CD4-positive, alpha-beta T cell treated with Interleukin-15 for 1 hour (primary cell): ENCODE measurements at regions not wholly inside any gene's neighbourhood (a gene's known extent, or its start where the extent isn't known, plus 50 kb on each side); places are given as distances from the start of the nearest gene placed in this dataset.
A peak's percentile ranks its signal among the peaks of the same experiment; 100 is the strongest.
"Not testable (repeated sequence)": the region's sequence is repeated elsewhere in the genome, so short reads cannot be mapped to it uniquely, and the experiment has no call there.

ENCODE experiments used
- DNase-seq: peaks from one replicate; pipeline ENCODE4 v3.0.0-alpha.2; 2020

DNA sequence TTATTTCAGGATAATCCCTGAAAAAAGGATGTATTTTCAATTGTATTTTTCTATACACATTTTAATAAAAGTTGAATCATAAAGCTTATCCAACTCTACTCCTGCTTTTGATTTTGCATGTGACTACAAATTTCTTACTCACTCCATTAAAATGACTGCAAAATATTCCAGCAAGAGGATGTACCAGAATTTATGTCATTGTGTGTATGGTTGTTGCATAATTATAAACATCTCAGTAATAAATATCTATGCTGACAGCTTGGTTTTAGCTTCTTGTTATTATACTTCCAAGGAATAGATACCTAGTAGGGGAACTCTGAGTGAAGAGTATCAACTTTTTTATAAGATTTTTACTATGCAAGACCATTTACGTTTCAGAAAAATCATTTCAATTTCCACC is 463.2 kb upstream of the RUNX1 start:
- DNase-seq = no peak

DNA sequence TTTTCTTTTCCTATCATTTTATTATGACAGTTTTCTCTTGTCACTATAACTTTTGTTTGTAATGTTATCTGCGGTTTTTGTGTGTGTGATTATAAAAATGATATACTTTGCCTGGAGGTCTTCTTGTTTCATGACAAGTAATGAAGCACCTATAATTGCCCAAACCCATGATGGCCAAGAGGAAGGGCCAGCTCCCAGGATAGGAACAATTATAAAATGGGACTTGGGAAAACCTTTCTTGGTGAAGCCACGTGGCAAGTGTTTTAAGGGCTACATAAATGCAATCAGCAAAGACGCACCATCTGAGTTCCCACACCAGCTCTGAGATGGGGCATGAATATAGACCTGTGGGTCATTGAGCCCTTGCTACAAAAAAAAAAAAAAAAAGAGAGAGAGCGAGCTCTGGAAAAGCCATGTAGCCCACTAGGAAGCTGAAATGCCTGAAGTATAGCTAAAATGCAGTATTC is 462.6 kb upstream of the RUNX1 start:
- DNase-seq = no peak

DNA sequence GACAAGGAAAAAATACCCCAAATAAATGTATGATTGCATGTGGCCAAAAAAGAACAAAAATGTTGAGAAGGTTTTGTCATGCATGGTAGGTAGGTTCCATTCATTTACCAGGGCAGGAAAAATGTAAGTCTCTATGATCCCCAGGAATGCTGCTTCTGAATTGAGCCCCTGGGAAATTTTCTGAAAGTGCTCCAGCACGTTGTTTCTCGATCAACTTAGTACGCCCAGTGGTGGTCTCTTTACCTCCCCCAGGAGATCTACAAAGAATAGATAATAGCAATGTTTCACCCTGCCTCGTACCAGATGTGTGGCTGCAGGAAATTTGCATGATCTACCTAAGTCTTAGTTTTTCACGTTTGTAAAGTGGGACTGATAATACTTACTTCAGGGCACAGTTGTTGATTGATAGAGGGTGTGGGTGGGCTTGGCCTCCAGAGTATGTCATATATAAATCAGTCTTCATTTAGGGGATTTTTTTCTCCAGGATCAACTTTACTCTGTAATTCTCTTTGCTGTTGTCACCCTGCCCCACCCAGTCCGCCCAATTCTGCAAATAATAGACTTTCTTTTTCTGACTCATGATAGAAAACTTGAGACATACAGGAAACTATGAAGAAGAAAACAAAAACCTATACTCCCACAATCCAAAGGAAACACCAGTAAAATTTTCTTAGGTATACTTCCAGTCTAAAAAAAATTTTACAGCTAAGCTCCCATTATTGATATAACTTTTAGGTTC is 462.0 kb upstream of the RUNX1 start:
- no peak for DNase-seq

DNA sequence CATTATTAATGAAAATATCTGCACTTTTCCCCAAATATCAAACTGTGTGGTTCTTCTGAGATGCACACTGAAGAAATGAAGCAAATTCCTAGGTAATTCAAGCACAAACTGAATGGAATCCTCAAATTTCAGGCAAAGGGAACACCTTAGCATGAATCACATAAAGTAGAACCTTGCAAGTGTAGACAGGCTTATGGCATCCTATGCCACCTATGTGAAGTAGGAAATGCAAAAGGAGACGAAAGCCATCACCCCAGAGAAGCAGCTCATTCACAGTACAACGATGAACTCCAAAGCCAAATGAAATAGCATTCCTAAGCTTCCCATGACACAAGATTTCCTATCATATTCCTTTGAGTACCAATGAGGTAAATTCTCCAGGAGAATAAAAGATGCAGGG is 461.2 kb upstream of the RUNX1 start:
- no peak for DNase-seq

DNA sequence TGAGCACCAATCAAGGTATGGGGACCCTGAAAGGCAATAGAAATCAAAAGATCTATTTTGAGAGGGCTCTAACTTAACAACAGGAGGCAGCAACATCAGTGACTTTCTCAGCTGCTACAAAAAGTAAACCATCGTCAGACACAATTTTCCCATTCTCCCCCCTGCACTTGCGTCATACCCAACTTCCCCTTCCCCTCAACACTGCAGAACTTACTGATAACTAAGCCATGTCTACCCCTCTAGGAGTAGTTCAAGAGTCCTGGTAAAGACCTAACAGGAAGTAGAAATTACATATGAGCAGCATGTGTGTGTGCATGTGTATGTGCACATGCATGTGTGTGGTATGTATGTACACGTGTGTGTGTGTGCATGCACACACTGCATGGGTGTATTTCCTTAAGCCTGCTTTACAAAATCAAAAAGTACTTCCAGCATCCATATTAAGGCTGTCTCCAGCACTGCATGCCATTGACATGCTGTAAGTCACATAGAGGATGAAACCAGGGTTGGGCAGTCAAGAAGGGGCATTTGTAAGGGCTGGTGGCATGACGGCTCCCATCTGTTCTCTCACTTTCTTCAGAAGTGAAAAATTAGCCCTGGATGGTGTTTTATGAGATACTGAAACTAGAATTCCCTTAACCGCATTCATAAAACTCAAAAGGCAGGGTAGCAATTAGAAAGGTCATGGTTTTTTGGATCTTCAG is 460.1 kb upstream of the RUNX1 start:
- no peak for DNase-seq

DNA sequence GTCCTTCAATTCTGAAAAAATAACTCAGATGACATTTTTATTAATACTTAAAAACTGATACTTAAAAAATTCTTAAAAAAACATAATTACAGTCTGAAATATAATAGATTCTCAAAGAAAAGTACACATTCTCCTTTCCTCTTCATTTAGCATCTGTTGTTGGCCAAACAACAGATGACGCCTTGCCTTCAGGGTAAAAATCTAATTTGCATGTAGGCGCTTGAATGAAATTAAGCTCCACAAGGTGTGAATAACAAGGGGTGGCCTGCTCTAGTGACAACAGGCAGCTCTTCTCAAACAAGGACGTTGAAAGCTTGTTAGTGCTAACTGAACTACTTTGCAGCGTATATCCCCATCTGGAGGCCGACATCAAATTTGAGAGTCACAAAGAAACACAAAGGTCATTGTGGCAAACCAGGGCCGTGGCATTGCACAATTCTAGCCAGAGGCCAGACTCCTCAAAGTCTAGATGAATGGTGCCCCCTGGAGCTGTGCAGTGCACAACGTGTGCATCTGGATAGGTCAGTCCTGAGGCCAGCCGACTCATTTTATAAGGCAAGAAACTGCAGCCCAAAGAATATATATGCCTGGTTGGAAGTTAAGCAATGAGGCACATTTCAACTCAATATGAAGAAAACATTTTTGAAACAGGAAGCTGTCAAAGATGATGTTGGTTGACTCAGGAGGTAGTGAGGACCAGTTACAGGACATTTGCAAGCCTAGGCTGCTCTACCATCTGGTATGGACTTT is 459.2 kb upstream of the RUNX1 start:
- peak; percentile 52 for DNase-seq

DNA sequence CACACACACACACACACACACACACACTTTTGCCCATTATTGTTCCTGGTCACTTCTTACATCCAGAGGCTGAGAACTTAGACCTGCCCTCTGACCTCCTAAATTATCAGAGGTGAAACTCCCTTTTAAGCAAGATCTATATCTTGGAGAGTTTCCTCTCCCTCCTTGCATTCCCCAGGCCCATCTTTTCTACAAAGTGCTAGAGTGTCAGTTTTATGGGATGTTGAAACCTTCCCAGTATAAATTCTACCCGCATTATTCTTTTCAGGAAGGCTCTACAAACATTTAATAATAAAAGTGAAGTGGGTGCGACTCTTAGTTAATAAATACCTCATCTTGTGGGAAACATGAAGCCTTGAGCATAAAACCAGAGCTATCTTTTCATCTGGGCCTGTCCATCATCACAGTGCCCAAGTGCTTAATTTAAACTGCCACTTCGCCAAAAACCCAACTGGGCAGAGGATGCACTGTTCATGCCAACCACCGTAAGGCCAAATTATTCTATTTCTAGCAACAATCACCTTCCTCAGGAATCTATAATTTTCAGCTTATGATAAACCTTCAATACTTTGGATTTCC is 458.2 kb upstream of the RUNX1 start:
- DNase-seq = no peak

DNA sequence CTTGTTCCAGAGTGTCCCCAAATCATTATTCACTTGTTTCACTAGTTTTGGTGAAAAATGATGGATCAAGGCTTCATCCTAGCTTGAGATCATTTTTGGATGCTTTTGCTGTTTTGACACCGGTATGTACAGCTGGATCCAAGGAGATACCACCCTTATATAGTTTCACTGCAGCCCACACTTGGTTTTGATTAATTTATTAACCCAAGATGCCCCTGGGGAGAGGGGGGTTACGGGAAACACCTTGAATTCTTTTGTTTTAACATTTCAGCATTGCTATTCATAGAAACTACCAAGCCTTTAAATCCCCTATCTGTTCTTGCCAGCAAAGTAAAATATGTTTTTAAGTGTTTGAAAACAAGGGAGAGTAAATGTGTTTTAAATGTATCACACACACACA is 457.7 kb upstream of the RUNX1 start:
- DNase-seq = no peak

DNA sequence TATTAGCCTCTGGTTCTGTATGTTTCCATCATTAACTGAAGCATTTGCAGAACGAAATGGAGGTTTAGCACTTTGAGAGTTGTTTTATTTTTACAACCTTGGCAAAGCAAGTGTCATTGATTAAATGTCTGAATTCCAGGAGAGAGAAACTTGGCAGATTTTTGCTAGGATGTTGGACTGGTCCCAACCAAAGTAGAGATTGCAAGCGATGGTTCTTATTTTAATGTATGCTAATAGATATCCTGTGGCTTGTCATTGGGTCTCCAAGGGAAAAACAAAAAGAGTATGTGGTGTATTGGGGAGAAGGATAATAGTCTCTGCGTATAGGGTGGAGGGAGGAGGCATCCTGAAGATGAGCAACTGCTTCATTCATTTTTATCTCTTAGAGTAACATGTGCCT is 457.2 kb upstream of the RUNX1 start:
- no peak for DNase-seq

DNA sequence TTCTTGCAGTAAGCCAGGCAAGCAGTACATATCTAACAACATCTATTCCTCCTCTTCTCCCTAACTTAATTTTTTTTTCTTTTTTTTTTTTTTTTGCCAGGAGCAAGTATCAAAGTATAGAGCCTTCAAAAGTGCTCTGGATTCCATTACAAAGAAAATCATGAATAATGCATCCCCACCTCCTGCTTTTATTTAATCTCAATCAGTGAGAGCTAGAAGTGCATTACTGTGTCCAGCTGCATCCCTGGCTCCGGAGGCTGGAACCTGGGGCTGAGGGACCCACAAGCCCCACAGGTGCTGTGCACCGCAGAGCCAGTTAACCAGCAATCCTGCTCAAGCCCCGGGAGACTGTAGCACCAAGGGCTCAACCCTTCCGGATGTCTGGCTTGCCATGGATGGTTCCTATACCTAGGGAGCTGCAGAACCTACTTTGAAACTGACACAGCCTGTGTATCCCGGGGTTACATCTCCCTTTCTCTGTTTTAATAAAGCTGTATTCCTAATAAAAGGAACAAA is 455.9 kb upstream of the RUNX1 start:
- DNase-seq = no peak

DNA sequence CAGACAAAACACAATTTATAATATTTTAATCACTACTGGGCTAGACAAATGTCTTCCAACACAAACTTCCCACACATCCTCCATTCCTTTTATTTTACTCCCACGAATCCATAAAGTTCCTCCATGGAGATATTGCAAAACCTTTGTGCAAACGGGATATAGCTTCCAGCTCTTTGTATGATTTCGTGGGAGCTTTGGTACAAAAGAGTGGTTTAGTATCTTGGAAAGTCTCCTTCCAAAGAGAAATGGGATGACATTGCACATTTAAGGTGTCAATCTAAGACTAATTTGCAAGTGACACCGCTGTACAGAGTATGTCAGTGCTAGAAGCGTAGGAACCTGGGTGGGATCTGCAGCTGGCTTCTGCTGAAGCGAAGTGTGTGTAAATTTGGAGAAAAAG is 455.2 kb upstream of the RUNX1 start:
- DNase-seq = no peak

DNA sequence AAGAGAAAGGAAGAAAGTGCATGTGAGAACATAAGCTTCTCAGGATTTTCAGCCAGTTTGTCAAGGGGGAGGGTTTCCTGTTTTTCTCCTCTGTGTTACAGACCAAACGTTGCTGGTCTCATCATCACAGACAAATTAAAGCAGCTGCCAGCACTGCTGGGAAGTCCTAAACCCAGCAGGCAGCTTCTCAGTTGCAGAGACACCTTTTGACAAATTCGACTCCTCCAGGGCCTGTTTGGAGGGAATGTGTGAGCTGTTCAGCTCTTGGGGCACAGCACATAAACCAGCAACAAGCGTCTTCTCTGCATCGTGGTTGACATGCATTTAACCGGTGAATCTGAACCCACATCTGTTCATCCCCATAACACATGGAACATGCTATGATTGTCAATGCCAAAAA is 454.6 kb upstream of the RUNX1 start:
- DNase-seq = no peak

DNA sequence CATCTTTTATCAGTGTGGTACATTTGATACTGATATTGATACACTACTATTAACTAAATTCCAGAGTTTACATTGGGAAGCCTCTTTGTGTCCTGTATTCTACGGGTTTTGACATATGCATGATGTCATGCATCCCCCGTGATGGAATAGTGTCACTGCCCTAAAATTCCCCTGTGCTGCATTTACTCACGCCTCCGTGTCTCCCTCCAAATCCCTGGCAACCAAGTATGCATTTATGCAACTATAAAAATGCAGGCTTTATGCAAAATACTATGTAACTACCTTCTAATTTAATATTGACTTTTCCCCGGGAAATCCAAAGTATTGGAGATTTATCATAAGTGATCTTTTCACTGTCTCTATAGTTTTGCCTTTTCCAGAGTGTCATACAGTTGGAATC is 453.7 kb upstream of the RUNX1 start:
- no peak for DNase-seq

DNA sequence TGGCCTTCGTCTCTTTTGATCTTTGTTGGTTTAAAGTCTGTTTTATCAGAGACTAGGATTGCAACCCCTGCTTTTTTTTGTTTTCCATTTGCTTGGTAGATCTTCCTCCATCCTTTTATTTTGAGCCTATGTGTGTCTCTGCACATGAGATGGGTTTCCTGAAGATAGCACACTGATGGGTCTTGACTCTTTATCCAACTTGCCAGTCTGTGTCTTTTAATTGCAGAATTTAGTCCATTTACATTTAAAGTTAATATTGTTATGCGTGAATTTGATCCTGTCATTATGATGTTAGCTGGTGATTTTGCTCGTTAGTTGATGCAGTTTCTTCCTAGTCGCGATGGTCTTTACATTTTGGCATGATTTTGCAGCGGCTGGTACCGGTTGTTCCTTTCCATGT is 448.4 kb upstream of the RUNX1 start:
- DNase-seq = not testable (repeated sequence)

DNA sequence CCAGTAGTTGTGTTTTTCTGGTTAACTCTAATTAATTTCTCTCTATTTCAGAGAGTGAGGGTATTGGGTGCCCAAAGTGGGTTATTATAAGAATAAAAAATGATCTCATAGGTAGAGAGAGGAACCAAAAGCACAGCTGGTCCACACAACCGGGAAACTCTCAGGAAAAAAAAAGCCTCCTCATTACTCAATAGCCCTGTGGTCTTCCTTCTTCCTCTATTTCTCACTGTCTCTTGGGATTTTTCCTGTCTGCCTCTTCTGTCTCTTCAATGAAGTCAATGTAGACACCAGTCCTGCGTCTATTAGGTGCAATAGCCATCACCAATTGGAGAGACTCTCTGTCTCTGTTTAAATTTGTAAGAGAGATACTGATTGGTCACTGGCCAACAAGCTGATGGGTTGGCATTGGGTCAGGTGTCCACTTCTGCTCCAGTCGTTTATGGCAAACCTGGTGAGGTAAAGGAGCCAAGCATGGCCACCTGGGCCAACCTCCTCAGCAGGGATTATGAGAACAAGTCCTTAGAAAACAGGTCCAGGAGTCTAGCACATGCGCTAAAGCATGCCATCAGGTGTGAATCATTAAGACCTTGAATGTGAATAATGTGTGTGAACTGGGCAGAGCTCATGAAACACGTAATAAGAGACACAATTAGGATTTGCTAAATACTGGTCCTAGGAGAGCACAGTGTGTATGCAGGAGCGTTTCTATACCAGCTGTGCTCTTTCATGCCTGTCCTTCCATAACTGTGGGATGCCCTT is 443.0 kb upstream of the RUNX1 start:
- DNase-seq = no peak

DNA sequence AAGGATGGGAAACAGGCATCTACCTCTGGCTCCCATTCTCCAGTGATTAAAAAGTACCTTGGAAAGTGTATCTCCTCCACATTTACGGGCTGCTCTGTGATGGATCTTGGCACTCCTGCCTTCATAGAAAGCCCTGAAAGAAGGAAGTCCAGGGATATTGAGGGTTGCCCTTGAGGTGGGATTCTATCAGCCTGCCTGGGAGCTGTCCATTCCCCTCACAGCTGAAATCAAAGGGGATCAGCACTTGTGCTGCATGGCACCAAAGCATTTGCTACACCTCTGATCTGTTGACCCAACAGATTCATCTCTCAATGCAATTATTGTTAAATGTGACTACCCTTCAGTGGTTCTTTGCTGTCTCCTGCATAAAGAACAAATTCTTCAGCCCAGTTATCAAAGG is 442.0 kb upstream of the RUNX1 start:
- no peak for DNase-seq

DNA sequence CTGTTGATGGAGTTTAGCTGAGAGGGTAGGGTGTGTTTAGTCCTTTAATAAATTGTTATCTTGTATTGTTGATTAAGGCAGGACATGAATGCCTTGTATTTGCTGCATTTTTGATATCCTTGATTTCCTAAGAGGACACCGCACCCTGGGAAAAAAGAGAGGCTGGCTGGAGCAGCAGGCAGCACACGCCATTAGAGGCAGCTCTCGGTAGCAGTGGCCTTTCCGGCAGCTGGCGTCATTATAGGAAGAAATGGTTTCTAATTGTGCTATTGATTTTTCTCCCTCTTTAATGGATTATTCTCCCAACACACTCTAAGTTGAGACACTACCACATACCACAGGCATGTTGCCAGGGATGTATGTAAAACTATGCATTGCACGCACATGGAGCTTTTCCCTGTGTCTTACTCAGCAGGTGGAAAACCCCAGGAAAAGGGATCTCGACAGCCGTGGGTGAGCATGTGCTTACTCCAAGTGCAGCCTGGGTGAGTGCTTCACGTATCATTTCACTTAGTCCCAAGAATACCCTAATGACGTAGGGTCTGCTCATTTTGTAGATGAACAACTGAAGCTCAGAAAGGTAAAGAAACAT is 440.4 kb upstream of the RUNX1 start:
- no peak for DNase-seq

DNA sequence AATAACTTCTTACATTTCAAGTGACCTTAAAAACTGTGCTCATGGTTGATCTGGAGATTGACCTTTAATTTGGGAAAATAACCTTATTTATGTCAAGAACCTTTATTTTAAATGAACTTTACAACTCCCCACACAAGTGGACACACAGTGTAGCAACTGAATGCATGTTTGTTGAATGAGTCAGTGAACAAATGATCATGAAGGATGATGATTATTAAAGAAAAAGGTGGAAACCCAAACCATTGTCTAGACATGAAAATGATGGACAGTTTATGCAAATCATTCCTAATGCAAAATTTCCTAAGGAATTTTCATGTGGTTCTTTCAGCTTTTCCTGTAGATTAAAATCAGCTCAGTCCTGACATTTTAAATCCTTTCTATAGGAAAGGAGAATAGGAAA is 439.8 kb upstream of the RUNX1 start:
- no peak for DNase-seq

DNA sequence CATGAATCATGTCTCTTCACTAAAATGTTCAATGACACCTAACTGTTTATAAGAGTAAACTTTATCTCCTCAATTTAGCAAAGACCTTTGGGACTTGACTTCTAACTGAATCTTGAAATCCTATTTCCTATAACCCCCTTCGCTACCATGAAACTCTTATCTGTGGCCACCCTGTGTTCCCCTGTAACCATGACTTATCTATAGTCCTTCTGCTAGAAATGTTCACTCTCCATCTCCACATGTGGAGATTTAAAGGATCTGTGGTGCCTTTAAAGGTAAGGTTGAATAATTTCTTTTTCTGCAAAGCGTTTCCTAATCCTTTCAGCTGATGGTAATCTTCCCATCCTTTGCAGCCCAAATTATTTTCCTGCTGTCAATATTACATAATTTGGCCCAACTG is 436.3 kb upstream of the RUNX1 start:
- DNase-seq = no peak

DNA sequence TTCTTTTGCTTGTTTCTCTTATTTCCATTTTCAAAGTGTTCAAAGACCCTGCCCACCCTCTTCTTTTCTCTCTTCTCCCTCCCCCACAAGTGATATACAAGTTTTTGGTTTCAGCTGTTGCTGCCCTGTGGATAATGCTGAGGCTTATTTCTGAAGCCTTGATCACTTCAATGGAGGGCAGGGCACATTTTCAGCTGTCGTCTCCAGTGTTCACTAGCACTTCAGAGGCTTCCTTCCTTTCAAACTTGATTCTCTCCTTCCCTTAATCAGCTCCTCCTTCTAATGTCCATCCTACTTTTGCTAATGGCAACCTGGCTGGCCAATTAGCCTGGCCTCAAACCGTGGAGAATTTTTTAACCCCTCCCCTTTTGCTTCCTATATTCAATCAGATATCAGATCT is 435.7 kb upstream of the RUNX1 start:
- no peak for DNase-seq

DNA sequence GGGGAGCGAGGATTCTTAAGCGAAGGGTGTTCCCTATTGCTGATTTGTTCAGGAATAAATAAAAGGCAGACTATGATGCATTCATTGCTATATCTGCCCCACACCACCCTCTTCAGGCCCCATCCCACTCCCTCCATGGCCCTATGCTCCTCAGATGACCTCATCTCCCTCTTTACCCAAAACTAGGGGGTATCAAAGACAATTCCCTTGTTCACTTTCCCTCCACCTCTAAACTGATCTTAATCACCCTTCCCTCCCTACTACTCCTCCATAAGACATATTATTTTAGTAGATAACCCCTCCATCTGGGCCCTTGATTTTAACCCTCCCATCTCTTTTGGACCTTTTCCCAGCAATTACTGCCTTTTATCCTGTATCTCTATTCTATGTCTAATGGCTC is 434.9 kb upstream of the RUNX1 start:
- DNase-seq = no peak
